GM11168 (cell line): ENCODE measurements at regions not wholly inside any gene's neighbourhood (a gene's known extent, or its start where the extent isn't known, plus 50 kb on each side); places are given as distances from the start of the nearest gene placed in this dataset.
"Not testable (repeated sequence)": the region's sequence is repeated elsewhere in the genome, so short reads cannot be mapped to it uniquely, and the experiment has no call there.

Experiments
- in situ Hi-C: fragments of 300-500 bp; cut with MboI; formaldehyde crosslinking; loops from one replicate; pipeline ENCODE4 v1.12.0; 2022; ENCODE audit warnings: low sequenced_read_pairs; ENCODE audit not compliant: unreplicated experiment

- in situ Hi-C loops: no loop called here
These were observed 516.9 kb downstream of the AMY1C start for GRCh38 chr1:104266612-104267011.

- in situ Hi-C loops: not testable (repeated sequence)
These were observed 538.6 kb downstream of the AMY1C start for GRCh38 chr1:104288322-104288721.

DNA sequence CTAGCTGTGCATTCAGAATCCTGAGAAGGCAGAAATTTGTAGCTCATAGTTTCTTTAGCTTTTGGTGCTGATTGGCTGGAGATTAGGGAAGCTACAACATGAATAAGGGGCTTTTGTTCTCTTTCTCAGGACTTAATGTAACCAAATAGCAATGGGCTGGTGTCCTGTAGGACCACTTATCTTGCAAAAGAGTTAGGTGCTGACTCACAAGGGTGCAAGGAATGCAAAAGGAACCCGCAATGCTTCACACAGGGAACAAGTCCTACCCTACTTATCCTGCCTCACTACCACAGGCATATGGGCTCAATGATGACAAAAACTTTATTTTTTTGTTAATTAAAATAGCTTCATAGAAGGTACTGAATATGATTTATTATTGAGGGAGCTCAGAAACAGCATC, 541.5 kb downstream of the AMY1C start:
- in situ Hi-C loops: no loop called here

DNA sequence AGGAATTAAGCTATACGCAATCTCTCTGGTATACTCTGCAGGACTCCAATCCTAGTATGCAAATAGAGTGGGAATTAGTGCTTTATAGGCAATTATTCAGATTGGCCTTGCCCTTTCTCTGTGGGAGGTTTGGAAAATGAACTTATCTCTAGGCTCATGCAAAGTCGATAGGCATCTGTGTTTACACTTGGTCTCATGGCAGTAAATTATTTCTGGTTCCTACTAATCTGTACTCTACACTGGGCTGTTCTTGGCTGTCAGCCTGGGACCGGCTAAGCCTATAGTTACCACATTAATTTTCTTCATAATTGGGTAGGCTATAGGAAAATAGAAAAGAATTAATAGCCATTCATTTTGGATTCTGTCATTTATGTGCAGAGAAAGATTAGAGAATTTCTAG, 544.6 kb downstream of the AMY1C start:
- in situ Hi-C loops: no loop called here

GRCh38 chr1:104295511-104295910, 545.8 kb downstream of the AMY1C start:
- in situ Hi-C loops: no loop called here

GRCh38 chr1:104309673-104310072, 560.0 kb downstream of the AMY1C start:
- in situ Hi-C loops: no loop called here

DNA sequence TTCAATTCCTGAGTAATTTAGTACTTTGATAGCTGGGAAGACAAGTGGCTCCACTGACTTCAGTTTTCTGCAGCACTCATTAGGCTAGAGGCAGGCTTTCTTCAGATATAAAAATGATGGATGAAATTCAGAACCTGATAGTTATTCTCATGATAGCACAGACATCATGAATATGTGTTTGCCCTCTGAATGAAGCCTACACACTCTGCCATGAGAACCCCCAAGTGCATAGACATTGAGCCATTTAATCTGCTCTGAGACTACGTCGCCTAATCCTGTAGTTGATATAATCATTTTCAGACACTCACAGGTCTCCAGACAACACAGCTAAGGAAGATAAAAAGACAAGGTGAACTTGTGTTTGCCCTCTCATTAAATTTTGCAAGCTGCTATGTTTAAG, 566.1 kb downstream of the AMY1C start:
- in situ Hi-C loops: no loop called here

DNA sequence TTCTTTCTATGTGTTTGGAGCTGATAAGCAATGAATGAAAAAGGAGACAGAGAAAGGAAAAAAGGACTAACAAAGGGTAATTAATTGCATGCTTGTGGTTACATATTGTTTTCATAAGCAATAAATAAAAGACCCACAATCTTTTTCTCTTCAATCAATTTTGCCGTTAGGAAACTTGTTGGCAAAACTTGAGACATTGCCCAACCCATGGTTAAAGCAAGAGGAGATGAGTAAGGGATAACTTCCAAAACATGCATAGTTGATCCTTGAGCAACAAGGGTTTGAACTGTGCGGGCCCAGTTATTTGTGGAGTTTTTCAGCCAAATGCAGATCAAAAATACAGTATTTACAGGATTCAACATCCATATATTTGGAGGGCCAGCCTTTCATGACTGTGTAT, 572.4 kb downstream of the AMY1C start:
- in situ Hi-C loops: no loop called here

- in situ Hi-C loops: no loop called here
These were observed 579.6 kb downstream of the AMY1C start for GRCh38 chr1:104329278-104329677.

DNA sequence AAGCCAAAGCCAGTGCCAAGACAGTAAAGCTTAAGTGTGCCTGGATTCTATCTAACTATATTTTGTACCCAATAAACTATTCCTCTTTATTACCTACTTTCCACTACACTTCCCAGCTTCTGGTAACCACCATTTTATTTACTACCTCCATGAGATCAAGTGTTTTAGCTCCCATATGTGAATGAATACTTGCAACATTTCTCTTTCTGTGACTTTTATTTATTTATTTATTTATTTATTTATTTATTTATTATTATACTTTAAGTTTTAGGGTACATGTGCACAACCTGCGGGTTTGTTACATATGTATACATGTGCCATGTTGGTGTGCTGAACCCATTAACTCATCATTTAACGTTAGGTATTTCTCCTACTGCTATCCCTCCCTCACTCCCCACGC, 582.1 kb downstream of the AMY1C start:
- in situ Hi-C loops: no loop called here

DNA sequence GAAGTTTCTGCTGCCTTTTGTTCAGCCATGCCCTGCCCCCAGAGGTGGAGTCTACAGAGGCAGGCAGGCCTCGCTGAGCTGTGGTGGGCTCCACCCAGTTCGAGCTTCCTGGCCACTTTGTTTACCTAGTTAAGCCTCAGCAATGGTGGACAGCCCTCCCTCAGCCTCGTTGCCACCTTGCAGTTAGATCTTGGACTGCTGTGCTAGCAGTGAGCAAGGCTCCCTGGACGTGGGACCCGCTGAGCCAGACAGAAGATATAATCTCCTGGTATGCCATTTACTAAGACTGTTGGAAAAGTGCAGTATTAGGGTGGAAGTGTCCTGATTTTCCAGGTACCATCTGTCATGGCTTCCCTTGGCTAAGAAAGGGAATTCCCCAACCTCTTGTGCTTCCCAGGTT, 588.2 kb downstream of the AMY1C start:
- in situ Hi-C loops: not testable (repeated sequence)

DNA sequence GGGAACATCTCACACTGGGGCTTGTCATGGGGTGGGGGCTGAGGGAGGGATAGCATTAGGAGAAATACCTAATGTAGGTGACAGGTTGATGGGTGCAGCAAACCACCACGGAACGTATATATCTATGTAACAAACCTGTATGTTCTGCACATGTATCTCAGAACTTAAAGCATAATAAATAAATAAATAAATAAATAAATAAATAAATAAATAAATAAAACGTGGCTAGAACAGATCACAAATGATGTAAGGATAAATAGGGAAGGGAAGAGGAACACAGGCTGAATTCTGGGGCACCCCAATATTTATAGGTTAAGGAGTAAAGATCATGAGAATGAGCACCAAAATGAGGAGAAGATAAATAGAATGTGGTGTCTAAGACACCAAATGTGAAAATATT, 592.2 kb downstream of the AMY1C start:
- in situ Hi-C loops: no loop called here

DNA sequence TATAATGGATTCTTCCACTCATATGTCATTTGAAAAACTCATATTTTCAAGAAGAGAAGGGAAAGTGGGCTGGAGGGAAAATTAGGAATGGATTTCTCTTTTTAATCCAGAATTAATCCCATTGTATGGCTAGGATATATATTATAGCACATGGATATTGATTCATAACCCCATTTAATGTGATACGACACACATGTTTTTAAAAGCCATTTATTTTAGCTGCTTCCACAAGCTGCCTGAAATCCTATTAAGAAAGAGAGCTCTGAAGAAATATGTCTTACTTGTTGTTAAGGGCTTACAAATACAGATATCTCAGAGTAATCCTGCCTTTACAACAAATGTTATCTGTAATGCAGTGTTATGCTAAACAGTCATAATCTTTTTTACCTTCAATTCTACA, 598.6 kb downstream of the AMY1C start:
- in situ Hi-C loops: no loop called here

- in situ Hi-C loops: no loop called here
These were observed 603.9 kb downstream of the AMY1C start for GRCh38 chr1:104353580-104353979.

DNA sequence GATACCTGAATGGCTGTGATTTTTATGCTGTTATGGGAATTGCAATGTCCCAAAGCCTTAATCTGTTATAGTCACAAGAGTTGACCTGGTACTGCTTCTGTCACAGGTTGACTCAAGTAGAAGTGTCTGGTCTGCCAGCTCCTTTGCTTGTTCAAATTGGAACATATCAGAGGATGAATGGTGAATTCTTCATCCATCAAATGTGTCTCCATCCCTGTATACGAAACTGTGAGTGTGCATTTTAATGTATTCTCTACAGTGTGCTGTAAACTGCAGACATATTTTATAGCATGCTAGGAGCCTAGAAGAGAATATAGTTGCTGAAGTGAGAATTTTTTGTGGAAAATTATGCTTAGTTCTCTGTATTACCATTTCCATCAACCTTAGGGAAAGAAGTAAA, 608.4 kb downstream of the AMY1C start:
- in situ Hi-C loops: no loop called here

DNA sequence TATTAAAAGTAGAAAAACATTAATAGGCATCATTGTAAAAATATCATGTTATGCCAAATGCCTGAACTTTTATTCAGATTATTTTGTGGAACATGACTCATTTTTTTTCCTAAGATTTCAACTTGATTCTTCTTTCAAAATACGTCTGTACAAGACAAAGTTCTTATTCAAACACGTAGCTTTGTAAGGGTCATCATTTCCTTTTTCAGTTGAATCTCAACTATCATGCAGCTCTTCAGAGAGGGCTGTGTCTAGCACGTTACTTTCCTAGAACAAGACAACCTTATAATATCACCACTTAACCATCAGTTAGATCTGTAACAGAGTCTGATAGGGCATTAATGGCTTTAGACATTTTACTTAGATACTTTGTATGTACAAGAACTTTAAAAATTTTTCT, 608.9 kb downstream of the AMY1C start:
- in situ Hi-C loops: no loop called here

- in situ Hi-C loops: no loop called here
These were observed 628.7 kb downstream of the AMY1C start for GRCh38 chr1:104378414-104378813.

DNA sequence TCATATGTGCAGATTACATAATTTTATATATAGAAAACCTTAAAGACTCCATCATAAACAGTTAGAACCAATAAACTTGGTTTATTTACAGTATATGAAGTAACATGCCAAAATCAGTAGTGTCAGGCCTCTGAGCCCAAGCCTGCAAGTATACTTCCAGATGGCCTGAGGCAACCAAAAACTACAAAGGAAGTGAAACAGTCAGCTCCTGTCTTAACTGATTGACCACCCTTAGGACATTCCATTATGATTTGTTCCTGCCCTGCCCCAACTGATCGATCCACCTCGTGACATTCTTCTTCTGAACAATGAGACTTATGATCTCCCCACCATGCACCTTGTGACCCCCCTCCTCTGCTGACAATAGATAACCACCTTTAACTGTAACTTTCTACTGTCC, 630.3 kb downstream of the AMY1C start:
- in situ Hi-C loops: no loop called here

DNA sequence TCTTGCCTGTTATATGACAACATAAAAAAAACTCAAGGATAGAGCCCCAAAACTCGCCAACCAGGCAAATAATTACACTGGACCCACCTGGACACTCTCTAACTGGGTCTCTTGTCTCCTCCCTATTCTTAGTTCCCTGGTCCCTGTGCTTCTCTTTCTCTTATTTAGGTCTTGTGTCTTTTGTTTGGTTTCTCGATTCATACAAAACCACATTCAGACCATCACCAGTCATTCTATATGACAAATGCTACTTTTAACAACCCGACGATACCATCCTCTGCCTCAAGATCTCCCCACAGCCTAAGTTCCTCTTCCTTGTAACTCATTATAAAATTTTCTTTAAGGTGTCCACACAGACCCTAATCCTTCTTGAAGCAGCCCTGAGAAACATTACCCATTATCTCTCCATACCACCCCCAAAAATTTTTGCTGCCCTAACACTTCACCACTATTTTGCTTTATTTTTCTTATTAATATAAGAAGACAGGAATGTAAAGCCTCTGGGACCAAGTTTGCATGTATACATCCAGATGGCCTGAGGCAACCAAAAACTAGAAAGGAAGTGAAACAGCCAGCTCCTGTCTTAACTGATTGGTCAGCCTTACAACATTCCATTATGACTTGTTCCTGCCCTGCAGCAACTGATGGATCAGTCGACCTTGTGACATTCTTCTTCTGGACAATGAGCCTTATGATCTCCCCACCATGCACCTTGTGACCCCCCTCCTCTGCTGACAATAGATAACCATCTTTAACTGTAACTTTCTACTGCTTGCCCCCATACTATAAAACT, 638.2 kb downstream of the AMY1C start:
- in situ Hi-C loops: no loop called here

DNA sequence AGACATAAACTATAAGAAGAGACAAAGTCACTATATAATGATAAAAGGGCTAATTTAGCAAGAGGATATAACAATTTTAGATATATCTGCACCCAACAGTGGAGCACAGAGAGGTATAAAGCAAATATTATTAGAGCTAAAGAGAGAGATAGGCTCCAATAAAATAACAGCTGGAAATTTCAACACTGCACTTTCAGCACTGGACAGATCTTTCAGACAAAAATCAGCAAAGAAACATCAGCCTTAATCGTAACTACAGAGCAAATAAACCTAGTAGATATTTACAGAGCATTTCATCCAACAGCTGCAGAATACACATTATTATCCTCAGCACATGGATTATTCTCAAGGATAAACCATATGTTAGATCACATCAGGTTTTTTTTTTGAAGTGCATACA, 642.9 kb downstream of the AMY1C start:
- in situ Hi-C loops: no loop called here

GRCh38 chr1:104402178-104402577, 652.5 kb downstream of the AMY1C start:
- in situ Hi-C loops: no loop called here

- in situ Hi-C loops: no loop called here
These were observed 654.2 kb downstream of the AMY1C start for GRCh38 chr1:104403883-104404282.
